ENCODE measurements at regions not wholly inside any gene's neighbourhood (a gene's known extent, or its start where the extent isn't known, plus 50 kb on each side); places are given as distances from the start of the nearest gene placed in this dataset.

GRCh38 chr2:49237867-49238603 lies 83.7 kb upstream of the FSHR start:
- Histone ChIP-seq H2BK12ac (ENCODE audit: insufficient read length, low read depth, low read length) (no peak overlapping the region), H3K56ac (ENCODE audit: insufficient read length, low read depth, low read length) (no peak overlapping the region), H3K9me3 (ENCODE audit: control insufficient read depth, low read depth, low read length) (no peaks in the 10 kb centered on the region), H4K91ac (ENCODE audit: insufficient read length, low read depth, low read length) (no peak overlapping the region), H2BK15ac (ENCODE audit: low read depth, low read length) (no peak overlapping the region), H2BK120ac (ENCODE audit: low read depth, low read length, poor library complexity, severe bottlenecking) (no peak overlapping the region), H4K5ac (ENCODE audit: insufficient read length, low read depth, low read length) (no peak overlapping the region), H3K4me1 (ENCODE audit: insufficient read depth, low read length) (no peaks in the 10 kb centered on the region), H3K4me2 (ENCODE audit: insufficient read depth, insufficient read length, low read length) (no peak overlapping the region), H3K23ac (ENCODE audit: insufficient read length, low read depth, low read length) (no peak overlapping the region), H3K14ac (ENCODE audit: insufficient read depth, low read length) (no peak overlapping the region), H3K4ac (ENCODE audit: low read depth, low read length) (no peak overlapping the region), H2BK20ac (ENCODE audit: low read depth, low read length, poor library complexity, severe bottlenecking) (no peak overlapping the region), H3K27me3 (ENCODE audit: insufficient read depth, low read length) (no peaks in the 10 kb centered on the region), H3K9ac (ENCODE audit: extremely low read depth, insufficient read length, low read length) (no peak overlapping the region), H3K27ac (ENCODE audit: insufficient read length, low read depth, low read length) (no peak overlapping the region), H3K79me2 (ENCODE audit: insufficient read depth, low read length) (no peaks in the 10 kb centered on the region), H3K79me1 (ENCODE audit: insufficient read depth, low read depth, low read length, poor library complexity, severe bottlenecking) (no peaks in the 10 kb centered on the region), H3T11ph (ENCODE audit: low read length) (no peak overlapping the region), H2AK5ac (ENCODE audit: insufficient read length, low read length) (no peak overlapping the region), H2AFZ (ENCODE audit: low read length) (no peak overlapping the region), H2BK5ac (ENCODE audit: insufficient read length, low read length) (no peak overlapping the region), H3K23me2 (ENCODE audit: insufficient read length, low read depth, low read length, poor library complexity, severe bottlenecking) (no peaks in the 10 kb centered on the region), H4K20me1 (ENCODE audit: control insufficient read depth, insufficient read depth, insufficient read length) (no peaks in the 10 kb centered on the region), H4K8ac (replicated peaks; ENCODE audit: insufficient read length, low read depth, low read length) (no peak overlapping the region), H3K18ac (ENCODE audit: insufficient read length, low read depth, low read length) (no peak overlapping the region)
- H3K4me1 Mint-ChIP-seq = 0 out of 4 replicates have a peak, but pooled peaks cover 0 to 2% of the 10 kb centered on the region in 2 experiments
- DNase-seq = no peak
- WGBS (ENCODE audit: extremely low coverage, insufficient read length, low lambda C conversion rate) = no CpG with 5 or more reads among the region's 6 CpGs
- H3K36me3 Mint-ChIP-seq (ENCODE audit: insufficient read depth in 1 of 3, low read depth in 3 of 3) = no peaks in the 10 kb centered on the region; a peak in 1 of 7 replicates
- peaks cover 0 to 3% of the 10 kb centered on the region in 2 experiments; a peak in 1 of 5 replicates for H3K9me3 Mint-ChIP-seq
- TF ChIP-seq, protein P1, sequence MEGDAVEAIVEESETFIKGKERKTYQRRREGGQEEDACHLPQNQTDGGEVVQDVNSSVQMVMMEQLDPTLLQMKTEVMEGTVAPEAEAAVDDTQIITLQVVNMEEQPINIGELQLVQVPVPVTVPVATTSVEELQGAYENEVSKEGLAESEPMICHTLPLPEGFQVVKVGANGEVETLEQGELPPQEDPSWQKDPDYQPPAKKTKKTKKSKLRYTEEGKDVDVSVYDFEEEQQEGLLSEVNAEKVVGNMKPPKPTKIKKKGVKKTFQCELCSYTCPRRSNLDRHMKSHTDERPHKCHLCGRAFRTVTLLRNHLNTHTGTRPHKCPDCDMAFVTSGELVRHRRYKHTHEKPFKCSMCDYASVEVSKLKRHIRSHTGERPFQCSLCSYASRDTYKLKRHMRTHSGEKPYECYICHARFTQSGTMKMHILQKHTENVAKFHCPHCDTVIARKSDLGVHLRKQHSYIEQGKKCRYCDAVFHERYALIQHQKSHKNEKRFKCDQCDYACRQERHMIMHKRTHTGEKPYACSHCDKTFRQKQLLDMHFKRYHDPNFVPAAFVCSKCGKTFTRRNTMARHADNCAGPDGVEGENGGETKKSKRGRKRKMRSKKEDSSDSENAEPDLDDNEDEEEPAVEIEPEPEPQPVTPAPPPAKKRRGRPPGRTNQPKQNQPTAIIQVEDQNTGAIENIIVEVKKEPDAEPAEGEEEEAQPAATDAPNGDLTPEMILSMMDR (conservative IDR thresholded peaks at IDR 0.05) = no peak
- peaks cover 1% of the 10 kb centered on the region; the same call in 1 of the 2 replicates for H3K27me3 Mint-ChIP-seq (ENCODE audit: low read depth)
- no peak overlapping the region for H3K4me3 Mint-ChIP-seq
- H3K27ac Mint-ChIP-seq = no peak overlapping the region
